Small intestine (tissue), 7 donors: ENCODE measurements at regions not wholly inside any gene's neighbourhood (a gene's known extent, or its start where the extent isn't known, plus 50 kb on each side); places are given as distances from the start of the nearest gene placed in this dataset.

Experiments
- DNase-seq, 2 donors: peaks; one replicate each; pipeline versions ENCODE4 v3.0.0 to v3.0.0-alpha.2; 2013
- FAIRE-seq: peaks from 2 replicates; lab custom pipeline; 2012; peaks lifted over from hg19 to GRCh38; lab: Jason Lieb, UNC
- H3K27ac ChIP-seq, 3 donors: one replicate each; pipeline ENCODE4 v1.5.1; 2013; ENCODE audit warnings: low read length in 2 of 3, mild to moderate bottlenecking in 2 of 3, control low read depth in 1 of 3, inconsistent platforms in 1 of 3, low read depth in 1 of 3, moderate library complexity in 1 of 3
- H3K27me3 ChIP-seq, 3 donors: one replicate each; pipeline ENCODE4 v1.6.1; 2013; ENCODE audit warnings: low read length in 3 of 3, inconsistent platforms in 1 of 3; ENCODE audit not compliant: control insufficient read depth in 3 of 3, insufficient read depth in 3 of 3
- H3K36me3 ChIP-seq, 3 donors: one replicate each; pipeline ENCODE4 v1.6.1; 2013; ENCODE audit warnings: low read length in 3 of 3, inconsistent platforms in 1 of 3, low read depth in 1 of 3, mild to moderate bottlenecking in 1 of 3, moderate library complexity in 1 of 3; ENCODE audit not compliant: control insufficient read depth in 3 of 3, insufficient read depth in 2 of 3
- H3K4me1 ChIP-seq, 3 donors: one replicate each; pipeline ENCODE4 v1.6.1; 2013; ENCODE audit warnings: low read length in 2 of 3, inconsistent platforms in 1 of 3, low read depth in 1 of 3, mild to moderate bottlenecking in 1 of 3, moderate library complexity in 1 of 3; ENCODE audit not compliant: control insufficient read depth in 3 of 3, insufficient read depth in 2 of 3
- H3K4me3 ChIP-seq, 3 donors: one replicate each; pipeline ENCODE4 v1.5.1; 2013; ENCODE audit warnings: low read length in 3 of 3, control low read depth in 1 of 3, inconsistent platforms in 1 of 3, low read depth in 1 of 3, mild to moderate bottlenecking in 1 of 3, moderate library complexity in 1 of 3
- H3K9me3 ChIP-seq, 2 donors: one replicate each; pipeline ENCODE4 v1.6.1; 2013; ENCODE audit warnings: low read depth in 1 of 2, low read length in 1 of 2; ENCODE audit not compliant: control insufficient read depth in 2 of 2, insufficient read depth in 1 of 2
- WGBS, 3 donors: extraction: QIAGEN DNeasy Blood & Tissue Kit; methylation state at CpG; one replicate each; pipeline ENCODE4 v1.1.7; 2013; 5-methylcytosine and 5-hydroxymethylcytosine counted together
- donor health status: healthy with polysubstance abuse.
- donor health status: control.
- donor health status: control.
- donor health status: Bipolar disorder and iron deficiency.
- donor health status: healthy.

GRCh38 chr18:77992057-77992456 lies 742.4 kb downstream of the GALR1 start:
- no peak overlapping the region for H3K4me3 ChIP-seq
- DNase-seq (no peak), FAIRE-seq (no peak)
- no peaks in the 10 kb centered on the region for H3K4me1 ChIP-seq
- H3K36me3 ChIP-seq = no peaks in the 10 kb centered on the region
- no peak overlapping the region for H3K27ac ChIP-seq
- WGBS, 3 donors = 83 to 90% (median 84%) methylated on average over 8 of the region's 8 CpGs
- H3K27me3 ChIP-seq = peaks cover 0 to 5% (median 0%) of the 10 kb centered on the region in 3 donors
- H3K9me3 ChIP-seq = peaks cover 0 to 5% of the 10 kb centered on the region in 2 donors

GRCh38 chr18:77993188-77993981 lies 743.7 kb downstream of the GALR1 start:
- no peak for FAIRE-seq
- WGBS, 3 donors = 90 to 92% (median 90%) methylated on average over 24 to 25 of the region's 25 CpGs

GRCh38 chr18:77995593-77995992 lies 745.9 kb downstream of the GALR1 start:
- Histone ChIP-seq H3K4me3 (no peak overlapping the region), H3K36me3 (no peaks in the 10 kb centered on the region), H3K27me3 (peaks cover 0 to 5% (median 0%) of the 10 kb centered on the region in 3 donors), H3K4me1 (no peaks in the 10 kb centered on the region), H3K27ac (no peak overlapping the region), H3K9me3 (peaks cover 0 to 8% of the 10 kb centered on the region in 2 donors)
- 55 to 66% (median 62%) methylated on average over 3 of the region's 3 CpGs for WGBS, 3 donors
- DNase-seq (no peak), FAIRE-seq (no peak)

More at GRCh38 chr18:77993188-77993981, 743.7 kb downstream of the GALR1 start:
- no peak for DNase-seq
- Histone ChIP-seq H3K9me3 (peaks cover 0 to 5% of the 10 kb centered on the region in 2 donors), H3K36me3 (no peaks in the 10 kb centered on the region), H3K4me1 (no peaks in the 10 kb centered on the region), H3K27ac (no peak overlapping the region), H3K27me3 (peaks cover 0 to 5% (median 0%) of the 10 kb centered on the region in 3 donors), H3K4me3 (no peak overlapping the region)

- peaks cover 0 to 10% of the 10 kb centered on the region in 2 donors for H3K9me3 ChIP-seq
- no peaks in the 10 kb centered on the region for H3K36me3 ChIP-seq
- H3K4me3 ChIP-seq = no peak overlapping the region
- no peak overlapping the region for H3K27ac ChIP-seq
- no peak for DNase-seq
- WGBS, 3 donors = 72 to 76% (median 76%) methylated on average over 4 of the region's 4 CpGs
- no peak for FAIRE-seq
- H3K4me1 ChIP-seq = no peaks in the 10 kb centered on the region
- peaks cover 0 to 5% (median 0%) of the 10 kb centered on the region in 3 donors for H3K27me3 ChIP-seq
Measured at GRCh38 chr18:77996737-77997136, 747.1 kb downstream of the GALR1 start.

GRCh38 chr18:78001811-78002210 lies 752.2 kb downstream of the GALR1 start:
- Histone ChIP-seq H3K27ac (no peak overlapping the region), H3K36me3 (no peaks in the 10 kb centered on the region), H3K4me1 (no peaks in the 10 kb centered on the region), H3K27me3 (no peaks in the 10 kb centered on the region), H3K4me3 (no peak overlapping the region), H3K9me3 (peaks cover 0 to 8% of the 10 kb centered on the region in 2 donors)
- FAIRE-seq (no peak), DNase-seq (no peak)

GRCh38 chr18:78006006-78006773 lies 756.5 kb downstream of the GALR1 start:
- DNase-seq (no peak), FAIRE-seq (no peak)
- Histone ChIP-seq H3K4me3 (no peak overlapping the region), H3K27me3 (no peaks in the 10 kb centered on the region), H3K4me1 (no peaks in the 10 kb centered on the region), H3K27ac (no peak overlapping the region), H3K36me3 (no peaks in the 10 kb centered on the region), H3K9me3 (peaks cover 0 to 7% of the 10 kb centered on the region in 2 donors)
- 30 to 33% (median 31%) methylated on average over 9 of the region's 9 CpGs for WGBS, 3 donors

- DNase-seq = no peak
- no peak for FAIRE-seq
- H3K4me3 ChIP-seq = no peak overlapping the region
- no peaks in the 10 kb centered on the region for H3K27me3 ChIP-seq
- H3K4me1 ChIP-seq = no peaks in the 10 kb centered on the region
- no peak overlapping the region for H3K27ac ChIP-seq
- 19 to 26% (median 20%) methylated on average over 6 of the region's 6 CpGs for WGBS, 3 donors
- H3K36me3 ChIP-seq = no peaks in the 10 kb centered on the region
- peaks cover 0 to 5% of the 10 kb centered on the region in 2 donors for H3K9me3 ChIP-seq
Measured at GRCh38 chr18:78006774-78007260, 757.2 kb downstream of the GALR1 start.

GRCh38 chr18:78010363-78010762 lies 760.7 kb downstream of the GALR1 start:
- H3K4me3 ChIP-seq = no peak overlapping the region
- no peaks in the 10 kb centered on the region for H3K27me3 ChIP-seq
- no peak overlapping the region for H3K27ac ChIP-seq
- H3K4me1 ChIP-seq = no peaks in the 10 kb centered on the region
- no peaks in the 10 kb centered on the region for H3K36me3 ChIP-seq
- FAIRE-seq (no peak), DNase-seq (no peak)
- peaks cover 0 to 2% of the 10 kb centered on the region in 2 donors for H3K9me3 ChIP-seq
